Loucy (cell line): ENCODE measurements at regions not wholly inside any gene's neighbourhood (a gene's known extent, or its start where the extent isn't known, plus 50 kb on each side); places are given as distances from the start of the nearest gene placed in this dataset.

Experiments
- EZH2phosphoT487 ChIP-seq: fragments of 200-600 bp; IDR thresholded peaks from 2 replicates; pipeline ENCODE4 v1.6.1; 2018; ENCODE audit warnings: antibody characterized with exemption, mild to moderate bottlenecking, moderate library complexity, borderline replicate concordance
- TF ChIP-seq, protein P1 (sequence below): fragments of 200-600 bp; sonication (generic); conservative IDR thresholded peaks from 2 replicates; pipeline ENCODE4 v1.5.1; 2014; ENCODE audit warnings: mild to moderate bottlenecking, antibody characterized with exemption, low read length

DNA sequence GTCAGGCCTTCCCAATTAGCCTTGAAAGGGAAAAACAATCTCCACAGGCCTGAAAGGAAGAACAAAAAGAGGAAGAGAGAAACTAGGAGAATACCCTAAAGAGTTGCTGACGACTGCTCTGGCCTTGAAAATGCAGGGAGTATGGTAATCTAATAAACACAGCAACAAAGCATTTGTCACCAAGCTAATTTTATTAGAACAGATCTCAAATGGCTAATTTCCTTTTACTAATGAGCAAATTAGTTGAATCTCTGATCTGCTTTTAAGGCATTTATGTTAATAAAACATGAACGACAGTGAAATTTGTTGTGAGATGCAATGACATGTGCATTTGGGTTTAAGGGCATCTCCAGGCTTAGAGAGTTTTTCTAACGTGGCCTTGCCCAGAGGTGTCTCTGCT lies 212.2 kb downstream of the BUD13 start:
- TF ChIP-seq, protein P1, sequence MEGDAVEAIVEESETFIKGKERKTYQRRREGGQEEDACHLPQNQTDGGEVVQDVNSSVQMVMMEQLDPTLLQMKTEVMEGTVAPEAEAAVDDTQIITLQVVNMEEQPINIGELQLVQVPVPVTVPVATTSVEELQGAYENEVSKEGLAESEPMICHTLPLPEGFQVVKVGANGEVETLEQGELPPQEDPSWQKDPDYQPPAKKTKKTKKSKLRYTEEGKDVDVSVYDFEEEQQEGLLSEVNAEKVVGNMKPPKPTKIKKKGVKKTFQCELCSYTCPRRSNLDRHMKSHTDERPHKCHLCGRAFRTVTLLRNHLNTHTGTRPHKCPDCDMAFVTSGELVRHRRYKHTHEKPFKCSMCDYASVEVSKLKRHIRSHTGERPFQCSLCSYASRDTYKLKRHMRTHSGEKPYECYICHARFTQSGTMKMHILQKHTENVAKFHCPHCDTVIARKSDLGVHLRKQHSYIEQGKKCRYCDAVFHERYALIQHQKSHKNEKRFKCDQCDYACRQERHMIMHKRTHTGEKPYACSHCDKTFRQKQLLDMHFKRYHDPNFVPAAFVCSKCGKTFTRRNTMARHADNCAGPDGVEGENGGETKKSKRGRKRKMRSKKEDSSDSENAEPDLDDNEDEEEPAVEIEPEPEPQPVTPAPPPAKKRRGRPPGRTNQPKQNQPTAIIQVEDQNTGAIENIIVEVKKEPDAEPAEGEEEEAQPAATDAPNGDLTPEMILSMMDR, result no peak
- no peak for TF ChIP-seq EZH2phosphoT487
